Activated CD8-positive, alpha-beta T cell treated with anti-CD3 and anti-CD28 coated beads for 36 hours (primary cell): ENCODE measurements at regions not wholly inside any gene's neighbourhood (a gene's known extent, or its start where the extent isn't known, plus 50 kb on each side); places are given as distances from the start of the nearest gene placed in this dataset.

Experiments used
- ATAC-seq: fragments of 200-7000 bp; cut with Tn5 transposase; one replicate; pipeline ENCODE4 v1.10.0; 2021; ENCODE audit warnings: mild to moderate bottlenecking, moderate library complexity
- CTCF ChIA-PET: fragments of 350-600 bp; sonication (Branson Sonifier 250); formaldehyde crosslinking; loops from one replicate; lab custom pipeline; 2021; ENCODE audit warnings: antibody characterized with exemption; lab: Charles Lee
- POLR2A ChIA-PET: fragments of 350-600 bp; sonication (Branson Sonifier 250); formaldehyde crosslinking; loops from one replicate; lab custom pipeline; 2021; ENCODE audit warnings: antibody characterized with exemption; lab: Charles Lee
- DNase-seq: peaks from one replicate; pipeline ENCODE4 v3.0.0-alpha.2; 2020
- H3K27ac Mint-ChIP-seq: one replicate; pipeline ENCODE4 v1.8.0; 2021; ENCODE audit warnings: mild to moderate bottlenecking, mixed read lengths
- H3K27me3 Mint-ChIP-seq: one replicate; pipeline ENCODE4 v1.8.0; 2021; ENCODE audit warnings: mixed read lengths
- H3K36me3 Mint-ChIP-seq: one replicate; pipeline ENCODE4 v1.8.0; 2021; ENCODE audit warnings: low read depth, mixed read lengths
- H3K4me1 Mint-ChIP-seq: one replicate; pipeline ENCODE4 v1.8.0; 2021; ENCODE audit warnings: low read depth, mixed read lengths
- H3K4me3 Mint-ChIP-seq: one replicate; pipeline ENCODE4 v1.8.0; 2021; ENCODE audit warnings: mild to moderate bottlenecking, moderate library complexity, mixed read lengths
- H3K9me3 Mint-ChIP-seq: one replicate; pipeline ENCODE4 v1.8.0; 2021; ENCODE audit warnings: mixed read lengths
- CTCF ChIP-seq: fragments of 200-600 bp; IDR thresholded peaks from one replicate; pipeline ENCODE4 v1.8.0; 2022; ENCODE audit warnings: antibody characterized with exemption, mild to moderate bottlenecking
- intact Hi-C: fragments of 100-400 bp; cut with micrococcal nuclease; formaldehyde crosslinking; loops from one replicate; pipeline ENCODE4 v1.10.0; 2022

GRCh38 chr3:194806991-194807630 is 121.4 kb downstream of the FAM43A start:
- ChIA-PET POLR2A (no interaction called here), CTCF (no interaction called here)
- ATAC-seq (no peak), DNase-seq (no peak)
- no peaks in the 10 kb centered on the region for H3K4me1 Mint-ChIP-seq
- no peaks in the 10 kb centered on the region for H3K9me3 Mint-ChIP-seq
- TF ChIP-seq CTCF, result no peak
- no peaks in the 10 kb centered on the region for H3K36me3 Mint-ChIP-seq
- intact Hi-C loops, result no loop called here
- H3K4me3 Mint-ChIP-seq, result no peak overlapping the region
- H3K27me3 Mint-ChIP-seq, result peaks cover 5% of the 10 kb centered on the region
- no peak overlapping the region for H3K27ac Mint-ChIP-seq

GRCh38 chr3:194808640-194809097 is 123.0 kb downstream of the FAM43A start:
- Mint-ChIP-seq H3K27ac (no peak overlapping the region), H3K9me3 (no peaks in the 10 kb centered on the region), H3K4me3 (no peak overlapping the region), H3K36me3 (no peaks in the 10 kb centered on the region), H3K4me1 (no peaks in the 10 kb centered on the region), H3K27me3 (peaks cover 4% of the 10 kb centered on the region)
- no peak for TF ChIP-seq CTCF
- DNase-seq, result no peak
- ChIA-PET POLR2A (interaction anchor here (1.5 kb wide), 1 partner anchor 10 kb away, joined by 3 read pairs; no protein-coding TSS in a partner anchor), CTCF (no interaction called here)
- ATAC-seq, result no peak
- intact Hi-C loops, result no loop called here

GRCh38 chr3:194809382-194809781 is 123.7 kb downstream of the FAM43A start:
- Mint-ChIP-seq H3K27me3 (peaks cover 3% of the 10 kb centered on the region), H3K9me3 (no peaks in the 10 kb centered on the region), H3K36me3 (no peaks in the 10 kb centered on the region), H3K4me1 (no peaks in the 10 kb centered on the region), H3K27ac (no peak overlapping the region), H3K4me3 (no peak overlapping the region)
- CTCF ChIA-PET, result no interaction called here
- ATAC-seq (no peak), DNase-seq (no peak)
- POLR2A ChIA-PET, result interaction anchor here (1.5 kb wide), 1 partner anchor 11 kb away, joined by 3 read pairs; no protein-coding TSS in a partner anchor
- intact Hi-C loops, result no loop called here
- TF ChIP-seq CTCF, result no peak

GRCh38 chr3:194810076-194810475 is 124.4 kb downstream of the FAM43A start:
- intact Hi-C loops, result no loop called here
- POLR2A ChIA-PET, result interaction anchor here (1.5 kb wide), 1 partner anchor 12 kb away, joined by 3 read pairs; no protein-coding TSS in a partner anchor
- Mint-ChIP-seq H3K9me3 (no peaks in the 10 kb centered on the region), H3K27ac (no peak overlapping the region), H3K4me3 (no peak overlapping the region), H3K27me3 (peaks cover 3% of the 10 kb centered on the region), H3K4me1 (no peaks in the 10 kb centered on the region), H3K36me3 (no peaks in the 10 kb centered on the region)
- no peak for DNase-seq
- TF ChIP-seq CTCF, result no peak
- ATAC-seq, result no peak
- CTCF ChIA-PET, result no interaction called here

GRCh38 chr3:194811118-194811517 is 125.4 kb downstream of the FAM43A start:
- Mint-ChIP-seq H3K4me3 (no peak overlapping the region), H3K9me3 (no peaks in the 10 kb centered on the region)
- CTCF ChIA-PET, result no interaction called here

More at GRCh38 chr3:194811118-194811517, 125.4 kb downstream of the FAM43A start:
- no peak for TF ChIP-seq CTCF
- no peak for ATAC-seq
- intact Hi-C loops, result no loop called here
- POLR2A ChIA-PET, result no interaction called here
- Mint-ChIP-seq H3K4me1 (no peaks in the 10 kb centered on the region), H3K36me3 (no peaks in the 10 kb centered on the region), H3K27ac (no peak overlapping the region), H3K27me3 (peaks cover 5% of the 10 kb centered on the region)
- DNase-seq, result no peak
